ENCODE measurements at regions not wholly inside any gene's neighbourhood (a gene's known extent, or its start where the extent isn't known, plus 50 kb on each side); places are given as distances from the start of the nearest gene placed in this dataset.

- Histone ChIP-seq H3K27ac (ENCODE audit: low read length) (no peak overlapping the region), H3K9me3 (no peaks in the 10 kb centered on the region), H3K4me3 (ENCODE audit: control insufficient read depth in 1 of 2, extremely low read depth in 1 of 2, low read length in 1 of 2) (no peak overlapping the region), H3K36me3 (ENCODE audit: control insufficient read depth in 2 of 2, extremely low read depth in 1 of 2, insufficient read depth in 1 of 2, low read length in 1 of 2) (no peaks in the 10 kb centered on the region), H3K27me3 (replicated peaks in 1 of 2; ENCODE audit: control insufficient read depth in 2 of 2, extremely low read depth in 1 of 2, insufficient read depth in 2 of 2, low read length in 1 of 2) (peaks cover 0 to 7% of the 10 kb centered on the region in 2 experiments), H3K4me1 (ENCODE audit: control insufficient read depth in 1 of 2, extremely low read depth in 1 of 2, insufficient read depth in 2 of 2, low read length in 2 of 2) (no peaks in the 10 kb centered on the region)
- Mint-ChIP-seq H3K27ac (no peak overlapping the region), H3K4me1 (no peaks in the 10 kb centered on the region), H3K27me3 (peaks cover 0 to 8% of the 10 kb centered on the region in 2 donors), H3K4me3 (no peak overlapping the region), H3K9me3 (peaks cover 0 to 7% (median 0%) of the 10 kb centered on the region in 3 donors), H3K36me3 (no peaks in the 10 kb centered on the region)
- ChIA-PET POLR2A (no interaction called here), CTCF (no interaction called here)
- DNase-seq: no peak
- ATAC-seq (replicated peaks in 1 of 4): no peak
- no CpG with 5 or more reads among the region's 5 CpGs for WGBS (ENCODE audit: insufficient coverage)
Measured at GRCh38 chr6:17036065-17036393, 65.8 kb upstream of the STMND1 start.

GRCh38 chr6:17035257-17036064, 66.4 kb upstream of the STMND1 start:
- Mint-ChIP-seq H3K4me1 (no peaks in the 10 kb centered on the region), H3K36me3 (no peaks in the 10 kb centered on the region), H3K27ac (no peak overlapping the region), H3K9me3 (peaks cover 0 to 7% (median 0%) of the 10 kb centered on the region in 3 donors), H3K4me3 (no peak overlapping the region), H3K27me3 (peaks cover 0 to 8% of the 10 kb centered on the region in 2 donors)
- CTCF ChIA-PET: no interaction called here
- no peak for DNase-seq
- no peak for ATAC-seq (replicated peaks in 1 of 4)
- peaks cover 0 to 12% of the 10 kb centered on the region in 2 experiments for H3K27me3 ChIP-seq (replicated peaks in 1 of 2; ENCODE audit: control insufficient read depth in 2 of 2, extremely low read depth in 1 of 2, insufficient read depth in 2 of 2, low read length in 1 of 2)
- no peaks in the 10 kb centered on the region for H3K4me1 ChIP-seq (ENCODE audit: control insufficient read depth in 1 of 2, extremely low read depth in 1 of 2, insufficient read depth in 2 of 2, low read length in 2 of 2)
- POLR2A ChIA-PET: no interaction called here
- H3K27ac ChIP-seq (ENCODE audit: low read length): no peak overlapping the region
- H3K36me3 ChIP-seq (ENCODE audit: control insufficient read depth in 2 of 2, extremely low read depth in 1 of 2, insufficient read depth in 1 of 2, low read length in 1 of 2): no peaks in the 10 kb centered on the region
- 87% methylated on average over 5 of the region's 8 CpGs for WGBS (ENCODE audit: insufficient coverage)
- H3K9me3 ChIP-seq: no peaks in the 10 kb centered on the region
- no peak overlapping the region for H3K4me3 ChIP-seq (ENCODE audit: control insufficient read depth in 1 of 2, extremely low read depth in 1 of 2, low read length in 1 of 2)

- ATAC-seq (replicated peaks in 1 of 4) (no peak), DNase-seq (no peak)
- WGBS (ENCODE audit: insufficient coverage): 100% methylated on average over 2 of the region's 4 CpGs
- no peak overlapping the region for H3K27ac ChIP-seq (ENCODE audit: low read length)
- H3K4me1 Mint-ChIP-seq: no peaks in the 10 kb centered on the region
- no peaks in the 10 kb centered on the region for H3K36me3 Mint-ChIP-seq
- no peaks in the 10 kb centered on the region for H3K36me3 ChIP-seq (ENCODE audit: control insufficient read depth in 2 of 2, extremely low read depth in 1 of 2, insufficient read depth in 1 of 2, low read length in 1 of 2)
- CTCF ChIA-PET: no interaction called here
- H3K4me3 ChIP-seq (ENCODE audit: control insufficient read depth in 1 of 2, extremely low read depth in 1 of 2, low read length in 1 of 2): no peak overlapping the region
- no peaks in the 10 kb centered on the region for H3K9me3 ChIP-seq
- peaks cover 0 to 7% (median 0%) of the 10 kb centered on the region in 3 donors for H3K9me3 Mint-ChIP-seq
- H3K4me3 Mint-ChIP-seq: no peak overlapping the region
- H3K27me3 Mint-ChIP-seq: peaks cover 7 to 10% of the 10 kb centered on the region in 2 donors
- POLR2A ChIA-PET: no interaction called here
- peaks cover 0 to 16% of the 10 kb centered on the region in 2 experiments for H3K27me3 ChIP-seq (replicated peaks in 1 of 2; ENCODE audit: control insufficient read depth in 2 of 2, extremely low read depth in 1 of 2, insufficient read depth in 2 of 2, low read length in 1 of 2)
- no peak overlapping the region for H3K27ac Mint-ChIP-seq
- no peaks in the 10 kb centered on the region for H3K4me1 ChIP-seq (ENCODE audit: control insufficient read depth in 1 of 2, extremely low read depth in 1 of 2, insufficient read depth in 2 of 2, low read length in 2 of 2)
Measured at GRCh38 chr6:17033746-17034145, 68.1 kb upstream of the STMND1 start.

GRCh38 chr6:17032988-17033634, 68.7 kb upstream of the STMND1 start:
- DNase-seq (no peak), ATAC-seq (replicated peaks in 1 of 4) (no peak)
- ChIA-PET CTCF (no interaction called here), POLR2A (no interaction called here)
- Mint-ChIP-seq H3K9me3 (peaks cover 0 to 4% (median 0%) of the 10 kb centered on the region in 3 donors), H3K36me3 (no peaks in the 10 kb centered on the region), H3K27ac (no peak overlapping the region), H3K4me1 (no peaks in the 10 kb centered on the region), H3K4me3 (no peak overlapping the region), H3K27me3 (peaks cover 10 to 13% of the 10 kb centered on the region in 2 donors)
- WGBS (ENCODE audit: insufficient coverage): 78% methylated on average over 7 of the region's 12 CpGs
- no peak overlapping the region for H3K27ac ChIP-seq (ENCODE audit: low read length)
- no peaks in the 10 kb centered on the region for H3K9me3 ChIP-seq
- no peaks in the 10 kb centered on the region for H3K36me3 ChIP-seq (ENCODE audit: control insufficient read depth in 2 of 2, extremely low read depth in 1 of 2, insufficient read depth in 1 of 2, low read length in 1 of 2)
- H3K4me3 ChIP-seq (ENCODE audit: control insufficient read depth in 1 of 2, extremely low read depth in 1 of 2, low read length in 1 of 2): no peak overlapping the region
- peaks cover 0 to 16% of the 10 kb centered on the region in 2 experiments for H3K27me3 ChIP-seq (replicated peaks in 1 of 2; ENCODE audit: control insufficient read depth in 2 of 2, extremely low read depth in 1 of 2, insufficient read depth in 2 of 2, low read length in 1 of 2)
- H3K4me1 ChIP-seq (ENCODE audit: control insufficient read depth in 1 of 2, extremely low read depth in 1 of 2, insufficient read depth in 2 of 2, low read length in 2 of 2): no peaks in the 10 kb centered on the region

- H3K36me3 ChIP-seq (ENCODE audit: control insufficient read depth in 2 of 2, extremely low read depth in 1 of 2, insufficient read depth in 1 of 2, low read length in 1 of 2): no peaks in the 10 kb centered on the region
- no peak for DNase-seq
- no peak for ATAC-seq (replicated peaks in 1 of 4)
- no peaks in the 10 kb centered on the region for H3K9me3 ChIP-seq
- no peaks in the 10 kb centered on the region for H3K4me1 ChIP-seq (ENCODE audit: control insufficient read depth in 1 of 2, extremely low read depth in 1 of 2, insufficient read depth in 2 of 2, low read length in 2 of 2)
- POLR2A ChIA-PET: no interaction called here
- H3K4me3 ChIP-seq (ENCODE audit: control insufficient read depth in 1 of 2, extremely low read depth in 1 of 2, low read length in 1 of 2): no peak overlapping the region
- no peaks in the 10 kb centered on the region for H3K36me3 Mint-ChIP-seq
- H3K4me3 Mint-ChIP-seq: no peak overlapping the region
- no peak overlapping the region for H3K27ac Mint-ChIP-seq
- H3K9me3 Mint-ChIP-seq: peaks cover 0 to under 1% (median 0%) of the 10 kb centered on the region in 3 donors
- WGBS (ENCODE audit: insufficient coverage): 67% methylated on average over 2 of the region's 3 CpGs
- no peak overlapping the region for H3K27ac ChIP-seq (ENCODE audit: low read length)
- CTCF ChIA-PET: no interaction called here
- H3K27me3 Mint-ChIP-seq: peaks cover 10 to 13% of the 10 kb centered on the region in 2 donors
- H3K27me3 ChIP-seq (replicated peaks in 1 of 2; ENCODE audit: control insufficient read depth in 2 of 2, extremely low read depth in 1 of 2, insufficient read depth in 2 of 2, low read length in 1 of 2): peaks cover 0 to 18% of the 10 kb centered on the region in 2 experiments
- no peaks in the 10 kb centered on the region for H3K4me1 Mint-ChIP-seq
Measured at GRCh38 chr6:17032590-17032987, 69.3 kb upstream of the STMND1 start.

- peaks cover 0 to 18% of the 10 kb centered on the region in 2 experiments for H3K27me3 ChIP-seq (replicated peaks in 1 of 2; ENCODE audit: control insufficient read depth in 2 of 2, extremely low read depth in 1 of 2, insufficient read depth in 2 of 2, low read length in 1 of 2)
- no peak overlapping the region for H3K27ac Mint-ChIP-seq
- ChIA-PET CTCF (no interaction called here), POLR2A (no interaction called here)
- no peaks in the 10 kb centered on the region for H3K9me3 ChIP-seq
- H3K4me3 ChIP-seq (ENCODE audit: control insufficient read depth in 1 of 2, extremely low read depth in 1 of 2, low read length in 1 of 2): no peak overlapping the region
- WGBS (ENCODE audit: insufficient coverage): 90% methylated on average over 19 of the region's 19 CpGs
- H3K27ac ChIP-seq (ENCODE audit: low read length): no peak overlapping the region
- H3K9me3 Mint-ChIP-seq: no peaks in the 10 kb centered on the region
- no peaks in the 10 kb centered on the region for H3K36me3 Mint-ChIP-seq
- H3K27me3 Mint-ChIP-seq: peaks cover 10 to 15% of the 10 kb centered on the region in 2 donors
- H3K36me3 ChIP-seq (ENCODE audit: control insufficient read depth in 2 of 2, extremely low read depth in 1 of 2, insufficient read depth in 1 of 2, low read length in 1 of 2): no peaks in the 10 kb centered on the region
- H3K4me1 Mint-ChIP-seq: no peaks in the 10 kb centered on the region
- H3K4me1 ChIP-seq (ENCODE audit: control insufficient read depth in 1 of 2, extremely low read depth in 1 of 2, insufficient read depth in 2 of 2, low read length in 2 of 2): no peaks in the 10 kb centered on the region
- H3K4me3 Mint-ChIP-seq: no peak overlapping the region
- no peak for ATAC-seq (replicated peaks in 1 of 4)
- DNase-seq: no peak
Measured at GRCh38 chr6:17031961-17032360, 69.9 kb upstream of the STMND1 start.
